Neural cell (in vitro differentiated cells): ENCODE measurements at regions not wholly inside any gene's neighbourhood (a gene's known extent, or its start where the extent isn't known, plus 50 kb on each side); places are given as distances from the start of the nearest gene placed in this dataset.

Experiments used
- H2AFZ ChIP-seq: fragments of 200-600, 300-800 bp; sonication (generic), shearing (Covaris generic); 2 replicates; pipeline ENCODE4 v1.6.0; 2014; ENCODE audit warnings: low read depth, mild to moderate bottlenecking, antibody characterized with exemption, low read length, moderate library complexity
- H3F3A ChIP-seq: fragments of 200-600 bp; shearing (Covaris generic); 2 replicates; pipeline ENCODE4 v1.6.1; 2016; ENCODE audit warnings: mild to moderate bottlenecking, moderate library complexity, mixed read lengths, antibody characterized with exemption, low read length; ENCODE audit not compliant: insufficient read depth, poor library complexity, severe bottlenecking
- H3K27ac ChIP-seq: fragments of 200-600, 300-800 bp; sonication (generic), shearing (Covaris generic); 2 replicates; pipeline ENCODE4 v1.5.1; 2014; ENCODE audit warnings: mild to moderate bottlenecking, low read length, moderate library complexity
- H3K27me3 ChIP-seq: fragments of 300-800, 200-600 bp; sonication (generic), shearing (Covaris generic); 2 replicates; pipeline ENCODE4 v1.6.0; 2014; ENCODE audit warnings: mild to moderate bottlenecking, low read depth, low read length, moderate library complexity; ENCODE audit not compliant: insufficient read depth
- H3K36me3 ChIP-seq: fragments of 300-800, 200-600 bp; sonication (generic), shearing (Covaris generic); 2 replicates; pipeline ENCODE4 v1.5.1; 2014; ENCODE audit warnings: mild to moderate bottlenecking, antibody characterized with exemption, low read length, moderate library complexity; ENCODE audit not compliant: insufficient read depth
- H3K4me2 ChIP-seq: fragments of 300-800, 200-600 bp; sonication (generic), shearing (Covaris generic); 2 replicates; pipeline ENCODE4 v1.6.0; 2014; ENCODE audit warnings: mild to moderate bottlenecking, low read length
- H3K4me3 ChIP-seq: fragments of 300-800, 200-600 bp; sonication (generic), shearing (Covaris generic); 2 replicates; pipeline ENCODE4 v1.5.1; 2014; ENCODE audit warnings: mild to moderate bottlenecking, low read length, moderate library complexity
- H3K79me2 ChIP-seq: fragments of 200-600 bp; shearing (Covaris generic); replicated peaks from 2 replicates; pipeline ENCODE4 v1.6.0; 2014; ENCODE audit warnings: mild to moderate bottlenecking, low read length, moderate library complexity; ENCODE audit not compliant: insufficient read depth
- H3K9ac ChIP-seq: fragments of 300-800, 200-600 bp; sonication (generic), shearing (Covaris generic); 2 replicates; pipeline ENCODE4 v1.6.1; 2016; ENCODE audit warnings: mild to moderate bottlenecking, low read length, mixed read lengths
- H3K9me2 ChIP-seq: fragments of 200-600 bp; shearing (Covaris generic); 2 replicates; pipeline ENCODE4 v1.6.1; 2016; ENCODE audit warnings: mild to moderate bottlenecking, low read length, mixed read lengths; ENCODE audit not compliant: insufficient read depth
- H3K9me3 ChIP-seq: fragments of 200-600, 300-800 bp; sonication (generic), shearing (Covaris generic); 2 replicates; pipeline ENCODE4 v1.6.1; 2016; ENCODE audit warnings: mild to moderate bottlenecking, mixed run types, low read length, moderate library complexity, mixed read lengths
- H4K20me1 ChIP-seq: fragments of 200-600 bp; shearing (Covaris generic); 2 replicates; pipeline ENCODE4 v1.6.1; 2016; ENCODE audit warnings: mild to moderate bottlenecking, mixed run types; ENCODE audit not compliant: insufficient read depth
- CTCF ChIP-seq: fragments of 450-650 bp; IDR thresholded peaks from 2 replicates; pipeline ENCODE4 v1.5.1; 2014; ENCODE audit warnings: antibody characterized with exemption, mild to moderate bottlenecking, moderate library complexity; ENCODE audit not compliant: poor library complexity, severe bottlenecking
- EP300 ChIP-seq: fragments of 450-650 bp; conservative IDR thresholded peaks from 2 replicates; pipeline ENCODE4 v1.6.1; 2014; ENCODE audit warnings: antibody characterized with exemption, mild to moderate bottlenecking, moderate library complexity; ENCODE audit not compliant: poor library complexity, severe bottlenecking
- EZH2 ChIP-seq: fragments of 200-600, 300-800 bp; shearing (Covaris generic), sonication (generic); IDR thresholded peaks from 2 replicates; pipeline ENCODE4 v1.6.1; 2014; ENCODE audit warnings: antibody characterized with exemption, low read length, borderline replicate concordance, mild to moderate bottlenecking; ENCODE audit not compliant: insufficient read depth, poor library complexity, severe bottlenecking
- MXI1 ChIP-seq: fragments of 450-650 bp; conservative IDR thresholded peaks from 2 replicates; pipeline ENCODE4 v1.6.1; 2014; ENCODE audit warnings: antibody characterized with exemption, mild to moderate bottlenecking; ENCODE audit not compliant: poor library complexity, severe bottlenecking
- POLR2AphosphoS5 ChIP-seq: IDR thresholded peaks from 2 replicates; pipeline ENCODE4 v1.6.1; 2012
- RAD21 ChIP-seq: fragments of 450-650 bp; conservative IDR thresholded peaks from 2 replicates; pipeline ENCODE4 v1.6.1; 2014; ENCODE audit warnings: antibody characterized with exemption, mild to moderate bottlenecking, moderate library complexity
- REST ChIP-seq: IDR thresholded peaks from 2 replicates; pipeline ENCODE4 v1.6.1; 2012; ENCODE audit warnings: borderline replicate concordance
- SMC3 ChIP-seq: fragments of 450-650 bp; conservative IDR thresholded peaks from 2 replicates; pipeline ENCODE4 v1.6.1; 2014; ENCODE audit warnings: antibody characterized with exemption, mild to moderate bottlenecking, moderate library complexity; ENCODE audit not compliant: poor library complexity
- TAF1 ChIP-seq: IDR thresholded peaks from 2 replicates; pipeline ENCODE4 v1.6.1; 2012; ENCODE audit warnings: low read depth

GRCh38 chr22:27195094-27195493 lies 537.7 kb downstream of the MIAT start:
- Histone ChIP-seq H2AFZ (no peak overlapping the region), H3K27ac (no peak overlapping the region), H3K9ac (no peak overlapping the region), H3F3A (no peaks in the 10 kb centered on the region), H3K4me2 (no peak overlapping the region), H3K9me2 (no peaks in the 10 kb centered on the region), H3K4me3 (no peak overlapping the region), H3K36me3 (no peaks in the 10 kb centered on the region), H4K20me1 (no peaks in the 10 kb centered on the region), H3K9me3 (no peaks in the 10 kb centered on the region), H3K79me2 (no peaks in the 10 kb centered on the region), H3K27me3 (no peaks in the 10 kb centered on the region)
- TF ChIP-seq EZH2 (no peak), CTCF (no peak), SMC3 (no peak), REST (no peak), EP300 (no peak), TAF1 (no peak), POLR2AphosphoS5 (no peak), RAD21 (no peak), MXI1 (no peak)

GRCh38 chr22:27195494-27195893 lies 538.1 kb downstream of the MIAT start:
- TF ChIP-seq CTCF: no peak
- TF ChIP-seq EZH2: no peak
- TF ChIP-seq EP300: no peak
- no peak for TF ChIP-seq TAF1
- TF ChIP-seq REST: no peak
- no peak for TF ChIP-seq MXI1
- no peak for TF ChIP-seq POLR2AphosphoS5
- TF ChIP-seq SMC3: no peak
- TF ChIP-seq RAD21: no peak
- no peaks in the 10 kb centered on the region for H3F3A ChIP-seq
- no peaks in the 10 kb centered on the region for H3K27me3 ChIP-seq
- H3K4me2 ChIP-seq: no peak overlapping the region
- H3K36me3 ChIP-seq: no peaks in the 10 kb centered on the region
- H3K9me2 ChIP-seq: no peaks in the 10 kb centered on the region
- no peaks in the 10 kb centered on the region for H3K9me3 ChIP-seq
- H3K27ac ChIP-seq: no peak overlapping the region
- H2AFZ ChIP-seq: no peak overlapping the region
- H3K79me2 ChIP-seq: no peaks in the 10 kb centered on the region
- no peaks in the 10 kb centered on the region for H4K20me1 ChIP-seq
- H3K4me3 ChIP-seq: no peak overlapping the region
- H3K9ac ChIP-seq: no peak overlapping the region
